SK-N-SH (cell line): ENCODE measurements at regions not wholly inside any gene's neighbourhood (a gene's known extent, or its start where the extent isn't known, plus 50 kb on each side); places are given as distances from the start of the nearest gene placed in this dataset.

Experiments
- CHD2 ChIP-seq: fragments of 150-350 bp; IDR thresholded peaks from 2 replicates; pipeline ENCODE4 v1.6.1; 2018; ENCODE audit warnings: low read length; ENCODE audit not compliant: partially characterized antibody
- CTCF ChIP-seq: fragments of 200-600 bp; sonication (generic); IDR thresholded peaks from 2 replicates; pipeline ENCODE4 v1.6.1; 2017; ENCODE audit warnings: antibody characterized with exemption, mild to moderate bottlenecking, moderate library complexity
- EP300 ChIP-seq, 2 experiments: IDR thresholded peaks; 2 replicates each; pipeline versions ENCODE4 v1.4.0 to v1.6.1; 2012; ENCODE audit warnings: borderline replicate concordance in 1 of 2, low read depth in 1 of 2, low read length in 1 of 2
- EZH2phosphoT487 ChIP-seq: fragments of 200-600 bp; sonication (generic); IDR thresholded peaks from 2 replicates; pipeline ENCODE4 v1.6.1; 2017; ENCODE audit warnings: low read depth, mixed run types, mild to moderate bottlenecking, antibody characterized with exemption, moderate library complexity, borderline replicate concordance
- FOSL2 ChIP-seq: IDR thresholded peaks from 2 replicates; pipeline ENCODE4 v1.4.0; 2012; ENCODE audit warnings: low read depth, mild to moderate bottlenecking, moderate library complexity, borderline replicate concordance
- GATA2 ChIP-seq: sonication (generic); formaldehyde crosslinking; IDR thresholded peaks from 2 replicates; pipeline ENCODE4 v1.5.0; 2020; ENCODE audit warnings: mild to moderate bottlenecking, missing genetic modification reagents
- MAX ChIP-seq: IDR thresholded peaks from 2 replicates; pipeline ENCODE4 v1.4.0; 2012; ENCODE audit warnings: low read depth
- NRF1 ChIP-seq: IDR thresholded peaks from 2 replicates; pipeline ENCODE4 v1.6.1; 2012; ENCODE audit warnings: low read depth, mild to moderate bottlenecking, low read length
- POLR2AphosphoS5 ChIP-seq: IDR thresholded peaks from 2 replicates; pipeline ENCODE4 v1.6.1; 2012; ENCODE audit warnings: low read depth, low read length
- RAD21 ChIP-seq: IDR thresholded peaks from 2 replicates; pipeline ENCODE4 v1.6.1; 2012; ENCODE audit warnings: mild to moderate bottlenecking, low read length
- TAF1 ChIP-seq: IDR thresholded peaks from 2 replicates; pipeline ENCODE4 v1.6.1; 2012; ENCODE audit warnings: low read depth, mild to moderate bottlenecking, low read length, moderate library complexity, borderline replicate concordance
- YY1 ChIP-seq: IDR thresholded peaks from 2 replicates; pipeline ENCODE4 v1.4.0; 2012; ENCODE audit warnings: low read depth, mild to moderate bottlenecking
- ZBTB33 ChIP-seq: IDR thresholded peaks from 2 replicates; pipeline ENCODE4 v1.4.0; 2012; ENCODE audit warnings: low read depth, borderline replicate concordance

- TF ChIP-seq FOSL2: no peak
- TF ChIP-seq RAD21: no peak
- TF ChIP-seq CTCF: no peak
- TF ChIP-seq POLR2AphosphoS5: no peak
- TF ChIP-seq GATA2 (CRISPR knock-in tag): no peak
- TF ChIP-seq CHD2: no peak
- no peak for TF ChIP-seq MAX
- no peak for TF ChIP-seq YY1
- TF ChIP-seq EZH2phosphoT487: no peak
- no peak for TF ChIP-seq EP300 (IDR thresholded peaks at IDR 0.05; ENCODE audit: borderline replicate concordance in 1 of 2, low read depth in 1 of 2, low read length in 1 of 2)
- TF ChIP-seq TAF1: no peak
- TF ChIP-seq NRF1: no peak
- no peak for TF ChIP-seq ZBTB33
Measured at GRCh38 chr7:34298492-34299013, 359.5 kb upstream of the NPSR1 start.
